Activated naive CD4-positive, alpha-beta T cell treated with anti-CD3 and anti-CD28 coated beads, Interleukin-2, amount 50 U/mL, for 72 hours (primary cell): ENCODE measurements at regions not wholly inside any gene's neighbourhood (a gene's known extent, or its start where the extent isn't known, plus 50 kb on each side); places are given as distances from the start of the nearest gene placed in this dataset.
A peak's percentile ranks its signal among the peaks of the same experiment; 100 is the strongest.
"Not testable (repeated sequence)": the region's sequence is repeated elsewhere in the genome, so short reads cannot be mapped to it uniquely, and the experiment has no call there.

Source experiments
- ATAC-seq, 2 donors: fragments of 150-1000 bp; cut with Tn5 transposase; 2 replicates each; pipeline ENCODE4 v1.10.0; 2021; ENCODE audit warnings: mild to moderate bottlenecking in 2 of 2, moderate library complexity in 2 of 2
- DNase-seq, 2 donors: peaks; one replicate each; pipeline ENCODE4 v3.0.0; 2021 to 2022; ENCODE audit warnings: low spot score in 2 of 2
- H3K27ac Mint-ChIP-seq, 2 donors: one replicate each; pipeline ENCODE4 v1.8.0; 2022; ENCODE audit warnings: mild to moderate bottlenecking in 2 of 2, mixed read lengths in 2 of 2
- H3K36me3 Mint-ChIP-seq, 2 donors: one replicate each; pipeline ENCODE4 v1.8.0; 2022; ENCODE audit warnings: mixed read lengths in 2 of 2
- H3K9me3 Mint-ChIP-seq, 2 donors: one replicate each; pipeline ENCODE4 v1.8.0; 2022; ENCODE audit warnings: mixed read lengths in 2 of 2

DNA sequence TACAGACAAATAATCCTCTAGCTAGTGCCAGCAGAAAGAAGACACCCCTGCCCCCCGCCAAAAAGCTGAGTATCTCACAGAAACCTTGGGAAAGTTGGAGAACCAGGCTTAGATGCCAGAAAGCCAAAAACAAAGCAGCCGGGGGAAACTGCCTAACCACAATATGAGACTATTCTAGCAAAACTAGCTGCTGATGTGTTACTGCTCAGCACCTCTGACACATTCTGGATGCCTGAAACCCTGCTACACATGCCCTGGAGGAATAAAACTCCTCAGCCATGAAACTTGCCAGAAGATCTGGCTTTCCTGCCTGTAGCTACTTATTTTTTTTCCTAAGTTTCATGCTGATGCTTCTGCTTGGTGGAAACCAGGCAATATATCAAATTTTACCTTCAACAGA lies 122.7 kb upstream of the GCFC2 start:
- ATAC-seq (no peak), DNase-seq (no peak)
- peaks cover 0 to 15% of the 10 kb centered on the region in 2 donors for H3K36me3 Mint-ChIP-seq
- peaks cover 5 to 13% of the 10 kb centered on the region in 2 donors for H3K9me3 Mint-ChIP-seq
- no peak overlapping the region for H3K27ac Mint-ChIP-seq

DNA sequence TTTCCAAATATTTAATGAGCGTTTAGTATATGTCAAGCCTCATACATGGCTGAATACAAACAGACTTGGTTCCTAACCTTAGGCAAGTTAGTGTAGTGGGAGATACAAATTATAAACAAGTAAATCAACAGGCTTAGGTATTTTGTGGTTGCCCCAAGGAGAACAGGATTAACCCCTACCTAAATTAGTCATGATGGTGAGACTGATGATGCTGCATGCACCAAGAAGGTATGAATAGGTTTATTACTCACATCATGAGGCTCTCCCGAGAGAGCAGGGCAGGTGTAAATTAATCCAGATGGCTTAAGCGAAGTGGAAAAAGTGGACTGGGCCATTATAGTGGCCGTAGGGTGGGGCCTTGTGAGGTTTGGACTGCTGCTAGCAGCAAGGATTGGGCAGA lies 118.1 kb upstream of the GCFC2 start:
- ATAC-seq = no peak

DNA sequence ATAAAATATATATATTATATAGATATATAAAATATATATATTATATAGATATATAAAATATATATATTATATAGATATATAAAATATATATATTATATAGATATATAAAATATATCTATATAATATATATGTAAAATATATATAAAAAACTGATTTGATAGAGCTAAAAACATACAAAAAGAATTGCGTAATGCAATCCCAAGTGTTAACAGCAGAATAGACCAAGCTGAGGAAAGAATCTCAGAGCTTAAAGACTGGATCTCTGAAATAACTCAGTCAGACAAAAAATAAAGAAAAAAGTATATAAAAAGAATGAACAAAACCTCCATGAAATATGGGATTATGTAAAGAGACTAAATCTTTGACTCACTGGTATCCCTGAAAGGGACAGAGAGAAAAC lies 112.8 kb upstream of the GCFC2 start:
- ATAC-seq, H3K27ac Mint-ChIP-seq, H3K36me3 Mint-ChIP-seq, H3K9me3 Mint-ChIP-seq, DNase-seq: not testable (repeated sequence)

More for the DNA sequence above, 118.1 kb upstream of the GCFC2 start:
- peaks cover 0 to 9% of the 10 kb centered on the region in 2 donors for H3K9me3 Mint-ChIP-seq
- H3K36me3 Mint-ChIP-seq = no peaks in the 10 kb centered on the region
- DNase-seq = no peak
- no peak overlapping the region for H3K27ac Mint-ChIP-seq

DNA sequence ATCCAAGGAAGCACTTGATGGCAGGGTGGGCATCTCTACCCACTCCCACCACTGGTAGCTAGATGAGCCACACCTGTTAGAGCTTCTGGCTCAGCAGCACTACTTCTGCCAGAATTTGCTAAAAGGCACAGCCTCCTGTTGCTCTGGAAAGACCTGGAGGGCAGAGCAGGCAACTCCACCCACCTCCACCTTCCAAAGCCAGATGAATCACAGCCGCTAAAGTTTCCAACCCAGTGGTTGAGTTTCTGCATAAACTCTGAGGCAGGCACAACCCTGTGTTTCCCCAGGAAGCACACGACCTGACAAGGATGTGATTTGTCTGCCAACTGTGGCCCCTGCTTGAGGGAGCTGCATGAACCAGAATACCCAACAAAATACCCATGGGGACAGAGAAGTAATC lies 111.6 kb upstream of the GCFC2 start:
- no peak for ATAC-seq
- DNase-seq = no peak
- Mint-ChIP-seq H3K27ac (no peak overlapping the region), H3K36me3 (no peaks in the 10 kb centered on the region), H3K9me3 (peaks cover 4 to 6% of the 10 kb centered on the region in 2 donors)

DNA sequence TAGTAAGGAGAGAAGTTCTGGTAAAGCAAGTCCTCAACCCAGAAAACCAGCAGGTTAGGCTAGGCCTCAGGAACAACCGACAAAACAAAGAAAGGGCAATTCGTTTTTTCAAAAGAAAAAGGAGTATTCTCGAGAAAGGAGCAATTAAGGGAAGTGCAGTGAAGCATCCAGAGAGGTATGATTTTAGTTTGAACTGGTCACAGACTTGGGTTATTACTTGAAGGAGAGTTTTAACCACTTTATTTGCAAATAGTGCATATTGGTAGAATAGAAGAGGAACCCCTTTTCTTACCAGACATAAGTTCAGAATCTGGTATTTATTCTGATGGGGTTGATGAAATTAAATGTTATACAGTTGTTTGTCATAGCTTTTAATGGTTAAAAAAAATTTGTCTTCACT lies 110.0 kb upstream of the GCFC2 start:
- no peak for DNase-seq
- ATAC-seq = no peak
- no peak overlapping the region for H3K27ac Mint-ChIP-seq
- H3K36me3 Mint-ChIP-seq = no peaks in the 10 kb centered on the region
- peaks cover 4 to 6% of the 10 kb centered on the region in 2 donors for H3K9me3 Mint-ChIP-seq

DNA sequence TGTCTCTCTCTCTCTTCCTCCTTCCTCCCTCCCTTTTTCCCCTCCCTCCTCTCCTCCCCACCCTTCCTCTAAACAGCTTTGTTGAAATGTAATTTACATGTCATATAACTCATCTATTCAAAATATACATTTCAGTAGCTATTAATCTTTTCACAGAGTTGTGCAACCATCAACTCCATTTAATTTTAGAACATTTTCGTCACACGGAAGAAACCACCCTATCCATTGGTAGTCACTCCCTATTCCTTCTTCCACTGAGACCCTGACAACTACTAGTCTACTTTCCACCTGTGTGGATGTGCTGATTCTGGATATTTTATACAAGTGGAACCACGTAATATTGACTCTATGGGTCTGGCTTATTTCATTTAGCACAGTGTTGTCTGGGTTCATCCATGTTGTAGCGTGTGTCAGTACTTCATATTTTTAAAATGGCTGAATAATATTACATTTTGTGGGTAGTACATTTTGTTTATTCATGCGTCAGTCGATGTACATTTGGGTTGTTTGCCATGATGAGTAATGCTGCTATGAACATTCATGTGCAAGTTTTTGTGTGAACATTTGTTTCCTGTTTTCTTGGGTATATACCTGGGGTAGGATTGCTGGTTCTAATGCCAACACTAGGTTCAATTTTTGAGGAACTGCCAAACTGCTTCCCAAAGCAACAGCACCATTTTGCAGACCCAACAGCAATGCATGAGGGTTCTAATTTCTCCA lies 100.1 kb upstream of the GCFC2 start:
- no peak for ATAC-seq
- no peaks in the 10 kb centered on the region for H3K36me3 Mint-ChIP-seq
- DNase-seq = no peak
- no peaks in the 10 kb centered on the region for H3K9me3 Mint-ChIP-seq
- no peak overlapping the region for H3K27ac Mint-ChIP-seq

DNA sequence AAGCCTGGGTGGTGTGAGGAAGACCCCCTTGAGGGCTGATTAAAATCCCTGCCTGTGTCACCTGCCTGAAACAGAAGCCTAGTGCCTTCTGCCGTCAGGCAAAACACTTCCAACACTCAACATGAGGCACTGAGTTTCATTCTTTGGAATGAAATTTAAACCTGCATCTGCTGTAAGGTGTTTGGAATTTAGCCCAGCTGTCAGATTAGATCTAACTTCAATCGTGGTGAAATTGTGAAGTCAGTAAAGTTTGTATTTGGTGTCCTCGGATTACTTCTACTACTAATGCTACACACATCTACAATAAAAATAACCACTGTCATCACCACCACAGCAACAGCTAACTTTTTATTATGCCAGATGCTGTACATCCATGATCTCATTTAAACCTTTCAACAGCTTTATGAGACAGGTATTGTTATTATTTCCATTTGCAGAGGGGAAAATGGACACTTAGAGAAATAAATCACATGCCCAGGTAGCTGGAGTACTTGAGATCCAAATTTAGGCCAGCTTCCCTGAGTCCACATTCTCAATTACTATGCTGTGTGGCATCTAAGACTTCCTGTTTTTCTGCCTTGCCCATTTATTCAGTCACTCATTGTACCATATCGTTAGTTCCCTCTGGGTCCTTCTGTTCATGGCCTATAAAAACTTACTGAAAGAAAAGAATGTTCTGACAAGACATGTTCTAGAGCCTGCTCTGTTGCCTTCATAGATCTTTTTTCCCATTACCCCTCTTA lies 98.2 kb upstream of the GCFC2 start:
- Mint-ChIP-seq H3K9me3 (no peaks in the 10 kb centered on the region), H3K36me3 (no peaks in the 10 kb centered on the region), H3K27ac (no peak overlapping the region)
- no peak for DNase-seq
- ATAC-seq = no peak

DNA sequence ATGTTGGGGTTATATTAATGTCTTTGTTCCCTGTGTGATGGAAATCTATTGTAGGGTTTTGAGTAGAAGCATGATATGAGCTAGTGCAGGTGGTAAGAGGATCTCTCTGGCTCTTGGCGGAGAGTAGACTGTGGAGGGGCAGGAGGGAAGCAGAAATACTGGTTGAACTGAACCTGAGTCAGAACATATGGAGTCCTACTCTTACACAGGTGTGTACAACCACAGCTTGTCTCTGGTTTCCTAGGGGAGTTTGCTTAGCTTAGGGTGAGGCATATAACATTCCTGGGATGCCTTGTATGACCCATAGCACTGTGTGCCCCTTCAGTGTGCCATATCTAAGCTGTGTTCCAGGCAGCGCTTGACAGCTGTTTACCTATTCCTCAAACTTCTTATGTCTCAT lies 97.3 kb upstream of the GCFC2 start:
- ATAC-seq (no peak), DNase-seq (no peak)
- Mint-ChIP-seq H3K27ac (no peak overlapping the region), H3K36me3 (no peaks in the 10 kb centered on the region), H3K9me3 (no peaks in the 10 kb centered on the region)

DNA sequence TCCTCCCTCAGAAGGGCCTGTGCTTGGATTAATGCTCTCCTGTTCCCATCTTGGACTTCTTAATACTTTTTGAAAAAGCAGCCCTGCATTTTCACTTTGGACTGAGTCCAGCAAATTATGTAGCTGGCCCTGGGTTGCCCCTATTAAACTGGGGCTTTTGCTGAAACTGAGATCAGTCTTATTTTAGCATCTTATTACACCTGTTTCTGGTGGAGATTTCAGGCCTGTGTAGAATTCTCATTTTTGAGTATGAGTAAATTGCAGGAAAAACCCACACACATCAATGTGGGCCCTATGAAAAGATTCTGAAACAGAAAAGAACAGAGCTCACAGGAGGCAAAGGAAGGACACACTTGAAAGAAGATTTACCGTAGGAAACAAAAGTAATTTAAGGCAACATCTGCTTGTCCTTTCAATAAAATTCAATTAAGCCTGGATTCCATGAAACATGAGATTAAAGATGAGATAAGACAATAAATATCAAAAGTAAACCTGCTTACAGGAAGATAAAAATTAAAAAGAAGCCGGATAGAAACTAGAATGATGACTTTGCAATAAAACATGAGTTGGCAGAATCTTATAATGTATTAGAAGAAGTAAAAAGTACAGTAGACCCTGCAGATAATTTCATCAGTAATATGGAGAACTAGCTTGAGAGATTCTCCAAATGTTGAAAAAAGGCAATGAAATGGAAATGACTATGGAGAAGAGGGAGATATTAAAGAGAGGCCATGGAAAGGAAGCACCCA lies 90.7 kb upstream of the GCFC2 start:
- H3K9me3 Mint-ChIP-seq = no peaks in the 10 kb centered on the region
- DNase-seq = no peak
- peak overlapping the region in 1 of 2 donors; percentile 25 for H3K27ac Mint-ChIP-seq
- H3K36me3 Mint-ChIP-seq = no peaks in the 10 kb centered on the region
- ATAC-seq = no peak

DNA sequence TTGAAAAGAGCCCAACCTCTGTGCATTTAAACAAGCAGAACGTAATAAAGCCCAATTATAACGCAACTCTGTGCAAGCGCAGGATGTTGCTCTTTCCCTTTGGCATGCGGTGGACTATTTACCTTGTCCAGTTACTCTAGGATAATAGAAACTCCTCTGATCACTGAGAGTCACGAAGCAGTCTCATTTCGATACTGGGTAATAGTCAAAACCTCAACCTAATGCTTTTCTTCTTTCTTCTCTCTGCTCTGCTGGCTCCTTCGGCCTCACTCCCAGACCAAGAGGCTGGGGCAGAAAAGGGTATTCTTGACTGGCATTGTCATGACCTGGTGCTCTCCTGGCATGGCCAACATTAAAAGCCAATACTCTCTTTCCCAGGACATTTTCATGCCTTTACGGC lies 89.7 kb upstream of the GCFC2 start:
- DNase-seq (no peak), ATAC-seq (no peak)
- Mint-ChIP-seq H3K36me3 (no peaks in the 10 kb centered on the region), H3K27ac (no peak overlapping the region), H3K9me3 (no peaks in the 10 kb centered on the region)

DNA sequence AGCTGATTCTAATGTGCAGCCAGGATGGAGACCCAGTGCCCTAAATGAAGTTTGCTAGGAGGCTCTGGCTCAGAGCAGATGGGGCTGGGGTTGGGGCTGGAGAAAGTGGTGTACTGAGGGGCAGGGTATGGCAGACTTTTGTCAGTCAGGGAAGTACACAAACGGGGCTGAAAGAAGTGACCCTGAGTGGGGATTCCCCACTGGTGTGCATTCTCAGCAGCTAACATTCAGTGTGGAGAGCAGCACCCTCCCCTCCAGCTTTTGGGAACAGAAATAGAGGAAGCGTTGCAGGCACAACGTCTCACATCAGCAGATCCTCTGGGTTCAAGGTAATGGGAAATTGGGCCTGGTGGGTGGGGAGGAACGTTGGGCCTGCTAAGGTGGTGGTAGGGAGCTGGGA lies 89.1 kb upstream of the GCFC2 start:
- no peaks in the 10 kb centered on the region for H3K9me3 Mint-ChIP-seq
- no peak overlapping the region for H3K27ac Mint-ChIP-seq
- ATAC-seq (no peak), DNase-seq (no peak)
- H3K36me3 Mint-ChIP-seq = no peaks in the 10 kb centered on the region

DNA sequence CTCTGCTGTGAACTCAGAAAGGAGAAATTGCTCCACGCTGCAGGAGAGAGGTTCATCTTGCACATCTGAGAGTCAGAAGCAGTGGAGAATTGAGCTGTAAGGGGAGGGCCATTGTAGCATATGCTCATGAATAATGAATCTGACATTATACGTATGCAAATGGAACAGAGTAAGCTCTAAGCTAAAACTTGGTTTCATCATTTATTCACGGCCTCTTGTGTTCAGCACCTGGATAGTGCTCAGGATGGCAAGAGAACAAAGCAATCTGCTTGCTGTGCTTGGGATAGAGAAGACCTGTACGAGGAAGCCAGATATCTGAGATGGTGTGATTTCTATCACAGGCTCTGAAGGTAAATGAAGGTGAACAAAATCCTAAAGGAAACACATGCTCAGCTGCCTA lies 87.9 kb upstream of the GCFC2 start:
- no peak overlapping the region for H3K27ac Mint-ChIP-seq
- ATAC-seq (no peak), DNase-seq (no peak)
- H3K36me3 Mint-ChIP-seq = no peaks in the 10 kb centered on the region
- no peaks in the 10 kb centered on the region for H3K9me3 Mint-ChIP-seq

DNA sequence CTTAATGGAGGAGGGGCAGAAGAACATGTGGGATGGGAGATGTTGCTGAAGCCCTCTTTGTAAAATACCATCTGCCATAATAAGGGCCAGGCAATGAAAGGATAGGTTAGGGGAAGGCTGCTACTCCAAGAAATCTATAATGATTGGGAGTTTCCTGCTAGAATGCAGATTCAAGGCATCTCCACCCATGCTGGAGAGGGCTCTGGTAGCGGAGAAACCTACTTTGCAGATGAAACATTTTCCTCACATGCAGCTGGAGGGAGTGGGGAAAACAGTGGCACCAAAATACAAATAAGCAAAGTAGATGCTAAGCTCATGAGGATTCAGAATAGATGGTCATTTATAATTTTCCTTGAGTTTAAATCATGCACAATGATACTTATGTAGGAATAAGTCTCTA lies 82.3 kb upstream of the GCFC2 start:
- no peak for ATAC-seq
- no peak for DNase-seq
- Mint-ChIP-seq H3K36me3 (no peaks in the 10 kb centered on the region), H3K9me3 (no peaks in the 10 kb centered on the region), H3K27ac (no peak overlapping the region)

DNA sequence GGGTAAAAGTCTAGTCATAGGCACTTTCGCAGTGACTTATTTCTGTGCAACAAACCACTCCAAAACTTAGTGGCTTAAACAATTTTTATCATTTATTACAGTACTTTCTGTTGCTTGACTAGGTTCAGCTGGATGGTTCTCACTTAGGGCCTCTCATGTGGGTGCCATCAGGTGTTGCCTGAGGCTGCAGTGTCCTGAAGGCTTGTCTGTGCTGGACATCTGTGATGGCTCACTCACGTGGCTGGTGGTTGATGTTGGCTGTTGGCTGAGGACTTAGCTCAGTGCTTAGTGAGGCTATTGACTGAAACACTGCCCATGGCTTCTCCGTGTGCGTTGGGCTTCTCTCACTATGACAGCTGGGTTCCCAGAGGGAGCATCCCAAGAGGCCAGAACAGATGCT lies 81.4 kb upstream of the GCFC2 start:
- no peak for DNase-seq
- H3K27ac Mint-ChIP-seq = no peak overlapping the region
- ATAC-seq = no peak
- H3K36me3 Mint-ChIP-seq = no peaks in the 10 kb centered on the region
- H3K9me3 Mint-ChIP-seq = no peaks in the 10 kb centered on the region

DNA sequence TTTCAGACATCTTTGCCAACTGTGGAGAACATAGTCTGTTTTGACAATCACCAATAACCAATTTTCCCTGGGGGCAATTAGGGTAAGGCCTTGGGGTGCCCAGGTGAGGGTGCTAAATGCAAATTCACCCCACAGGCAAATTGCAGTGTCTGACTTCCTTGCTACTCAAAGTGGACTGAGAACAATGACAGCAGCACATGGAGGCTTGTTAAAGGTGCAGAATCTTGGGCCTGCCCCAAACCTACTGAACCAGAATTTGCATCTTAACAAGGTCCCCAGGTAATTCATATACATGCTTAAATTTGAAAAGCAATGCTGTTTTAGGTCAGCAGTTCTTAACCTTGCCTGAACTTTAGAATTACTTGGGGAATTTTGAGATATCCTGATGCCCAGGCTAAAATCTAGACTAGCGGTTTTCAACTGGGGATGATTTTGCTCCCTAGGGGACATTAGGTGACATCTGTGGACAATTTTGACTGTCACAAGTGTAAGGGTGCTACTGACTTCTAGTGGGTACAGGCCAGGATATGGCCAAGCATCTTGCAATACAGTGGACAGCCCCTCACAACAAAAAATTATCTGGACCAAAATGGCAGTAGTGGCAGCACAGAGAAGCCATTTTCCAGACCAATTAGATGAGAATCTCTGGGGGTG lies 80.2 kb upstream of the GCFC2 start:
- ATAC-seq (no peak), DNase-seq (no peak)
- H3K9me3 Mint-ChIP-seq = no peaks in the 10 kb centered on the region
- H3K36me3 Mint-ChIP-seq = no peaks in the 10 kb centered on the region
- no peak overlapping the region for H3K27ac Mint-ChIP-seq

DNA sequence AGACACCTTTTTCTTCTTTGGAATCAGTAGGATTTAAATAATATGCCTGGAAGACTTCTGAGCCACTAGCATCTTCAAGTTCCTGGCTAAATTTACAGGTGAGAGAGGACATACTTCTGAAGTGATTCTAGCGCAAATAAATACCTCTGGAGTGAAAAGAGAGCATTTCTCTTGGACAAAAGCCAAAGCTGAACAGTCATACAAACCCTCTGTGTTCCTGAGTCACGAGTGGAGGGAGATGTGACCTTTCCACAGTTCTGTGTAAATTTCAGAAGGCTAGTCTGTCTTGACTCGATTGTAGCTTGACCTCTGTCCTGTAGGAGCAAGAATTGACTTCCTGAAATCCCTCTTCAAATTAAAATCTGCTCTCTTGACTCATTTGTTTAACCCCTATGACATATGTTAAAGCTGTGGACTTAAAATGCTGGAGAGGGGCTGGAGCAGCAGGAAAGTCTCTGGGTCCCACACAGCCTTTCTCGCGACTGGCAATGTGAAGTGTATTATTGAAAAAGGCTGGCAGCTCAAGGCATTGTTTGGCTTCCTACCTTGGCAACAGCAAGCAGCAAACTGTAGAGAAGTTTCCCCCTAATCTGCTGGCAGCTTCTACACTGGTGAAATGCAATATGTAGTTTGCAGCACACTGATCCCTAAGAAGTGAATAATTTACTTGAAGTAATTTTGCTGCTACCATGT lies 79.6 kb upstream of the GCFC2 start:
- Mint-ChIP-seq H3K9me3 (no peaks in the 10 kb centered on the region), H3K36me3 (no peaks in the 10 kb centered on the region), H3K27ac (no peak overlapping the region)
- DNase-seq (no peak), ATAC-seq (no peak)

DNA sequence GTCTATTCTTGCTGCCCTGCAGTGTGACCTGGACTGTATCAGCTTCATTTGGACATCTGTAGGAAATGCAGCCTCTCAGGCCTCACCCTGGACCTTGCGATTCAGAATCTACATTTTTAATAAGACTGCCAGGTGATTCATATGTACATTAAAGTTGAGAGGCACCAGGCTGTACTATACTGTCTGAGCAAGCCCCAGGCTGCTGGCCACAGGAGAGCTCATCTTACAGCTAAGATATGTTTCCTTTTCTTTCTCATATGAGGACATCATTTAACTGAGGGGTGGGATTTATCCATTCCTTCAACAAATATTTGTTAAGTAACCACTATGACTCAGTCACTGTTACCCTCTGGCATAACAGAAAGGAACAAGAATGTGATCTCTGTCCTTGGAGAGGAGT lies 78.2 kb upstream of the GCFC2 start:
- no peaks in the 10 kb centered on the region for H3K9me3 Mint-ChIP-seq
- H3K27ac Mint-ChIP-seq = no peak overlapping the region
- ATAC-seq (no peak), DNase-seq (no peak)
- H3K36me3 Mint-ChIP-seq = no peaks in the 10 kb centered on the region
